Heart left ventricle (tissue), 16 donors: ENCODE measurements at regions not wholly inside any gene's neighbourhood (a gene's known extent, or its start where the extent isn't known, plus 50 kb on each side); places are given as distances from the start of the nearest gene placed in this dataset.

Experiments used
- ATAC-seq, 4 donors: fragments of 200-7000 bp; cut with Tn5 transposase; one replicate each; pipeline ENCODE4 v1.9.1; 2020 to 2022; ENCODE audit warnings: moderate library complexity in 4 of 4, mild to moderate bottlenecking in 3 of 4, moderate number of reproducible peaks in 1 of 4
- DNase-seq, 5 donors: peaks; one replicate each; pipeline ENCODE4 v3.0.0-alpha.2; 2020
- H3K27ac ChIP-seq, 12 donors: fragments of 200-600 bp; sonication (generic) in 4 of 12; one replicate each; pipeline versions ENCODE4 v1.5.0 to v1.8.0; 2016 to 2022; ENCODE audit warnings: mild to moderate bottlenecking in 2 of 12
- H3K27me3 ChIP-seq, 9 donors: fragments of 200-600 bp; sonication (generic) in 2 of 9; one replicate each; pipeline versions ENCODE4 v1.5.1 to v1.8.0; 2016 to 2022; ENCODE audit warnings: mild to moderate bottlenecking in 3 of 9
- H3K36me3 ChIP-seq, 9 donors: fragments of 200-600 bp; sonication (generic) in 2 of 9; one replicate each; pipeline versions ENCODE4 v1.5.0 to v1.8.0; 2018 to 2022; ENCODE audit warnings: mild to moderate bottlenecking in 2 of 9
- H3K4me1 ChIP-seq, 12 donors: fragments of 200-600 bp; sonication (generic) in 4 of 12; one replicate each; pipeline versions ENCODE4 v1.5.0 to v1.8.0; 2016 to 2022; ENCODE audit warnings: mild to moderate bottlenecking in 3 of 12
- H3K4me3 ChIP-seq, 12 donors: fragments of 200-600 bp; sonication (generic) in 4 of 12; one replicate each; pipeline versions ENCODE4 v1.5.0 to v1.8.0; 2017 to 2022; ENCODE audit warnings: mild to moderate bottlenecking in 9 of 12, moderate library complexity in 4 of 12
- H3K9me3 ChIP-seq, 12 donors: fragments of 200-600 bp; sonication (generic) in 4 of 12; one replicate each; pipeline versions ENCODE4 v1.5.0 to v1.8.0; 2016 to 2022; ENCODE audit warnings: mild to moderate bottlenecking in 1 of 12
- POLR2A ChIP-seq, 2 donors: fragments of 450-650 bp; IDR thresholded peaks; one replicate each; pipeline ENCODE4 v1.6.1; 2017; ENCODE audit warnings: antibody characterized with exemption in 2 of 2, mild to moderate bottlenecking in 2 of 2, moderate library complexity in 2 of 2
- WGBS, 4 donors: extraction: QIAGEN DNeasy Blood & Tissue Kit in 2 of 4; methylation state at CpG; one replicate each; pipeline versions ENCODE4 v1.1.5 to v1.1.7; 2013 to 2018; 5-methylcytosine and 5-hydroxymethylcytosine counted together
- intact Hi-C, 10 donors: fragments of 100-400 bp; cut with DNase I; formaldehyde crosslinking; loops; one replicate each; pipeline versions ENCODE4 v1.11.1 to v1.14.2; 2022
- TF ChIP-seq, protein P1 (sequence below), 12 donors: fragments of 200-600 bp; sonication (generic) in 4 of 12; IDR thresholded peaks; one replicate each; pipeline versions ENCODE4 v1.5.0 to v1.8.0; 2018 to 2022; ENCODE audit warnings: antibody characterized with exemption in 12 of 12, mild to moderate bottlenecking in 5 of 12
- donor health status: ischemic (EF 13 %, LVEDD 7.1; RV severe dilation, severe dysfunction).
- donor health status: healthy with polysubstance abuse.
- donor health status: DM: no; HTN: yes; CAD: no.
- donor health status: DM: no; HTN: no; CAD: no.
- donor health status: ischemic (EF 25% LVEDD 6.9; RV normal size, moderate dysfunction).
- donor health status: ischemic (EF 25% LVEDD 5.7; RV mildly dilated, moderate dysfunction).
- donor health status: healthy.
- donor health status: DM: yes; HTN: yes; CAD: no.
- donor health status: ischemic (EF 35%, LVEDD 5.7; RV mildly dilated, moderate dysfunction).
- donor health status: nonischemic (EF 11% LVEDD 7.7; RV severe dilation, severe dysfunction).
- donor health status: DM: yes; HTN: yes; CAD: no.
- donor health status: PGD.
- donor health status: ischemic (EF 29% LVEDD 5.4; RV normal size, mild dysfunction).
- donor health status: nonischemic (EF 23%, LVEDD 6.1; RV moderate dilation, normal function).

- intact Hi-C loops: no loop called here
- no peaks in the 10 kb centered on the region for H3K4me1 ChIP-seq
- peaks cover 0 to 5% (median 0%) of the 10 kb centered on the region in 9 donors for H3K27me3 ChIP-seq
- H3K27ac ChIP-seq: no peak overlapping the region
- TF ChIP-seq, protein P1, sequence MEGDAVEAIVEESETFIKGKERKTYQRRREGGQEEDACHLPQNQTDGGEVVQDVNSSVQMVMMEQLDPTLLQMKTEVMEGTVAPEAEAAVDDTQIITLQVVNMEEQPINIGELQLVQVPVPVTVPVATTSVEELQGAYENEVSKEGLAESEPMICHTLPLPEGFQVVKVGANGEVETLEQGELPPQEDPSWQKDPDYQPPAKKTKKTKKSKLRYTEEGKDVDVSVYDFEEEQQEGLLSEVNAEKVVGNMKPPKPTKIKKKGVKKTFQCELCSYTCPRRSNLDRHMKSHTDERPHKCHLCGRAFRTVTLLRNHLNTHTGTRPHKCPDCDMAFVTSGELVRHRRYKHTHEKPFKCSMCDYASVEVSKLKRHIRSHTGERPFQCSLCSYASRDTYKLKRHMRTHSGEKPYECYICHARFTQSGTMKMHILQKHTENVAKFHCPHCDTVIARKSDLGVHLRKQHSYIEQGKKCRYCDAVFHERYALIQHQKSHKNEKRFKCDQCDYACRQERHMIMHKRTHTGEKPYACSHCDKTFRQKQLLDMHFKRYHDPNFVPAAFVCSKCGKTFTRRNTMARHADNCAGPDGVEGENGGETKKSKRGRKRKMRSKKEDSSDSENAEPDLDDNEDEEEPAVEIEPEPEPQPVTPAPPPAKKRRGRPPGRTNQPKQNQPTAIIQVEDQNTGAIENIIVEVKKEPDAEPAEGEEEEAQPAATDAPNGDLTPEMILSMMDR (IDR thresholded peaks at IDR 0.05): no peak
- no peak for TF ChIP-seq POLR2A (IDR thresholded peaks at IDR 0.05)
- H3K4me3 ChIP-seq: no peak overlapping the region
- WGBS, 4 donors: 79 to 85% (median 85%) methylated on average over 3 of the region's 3 CpGs
- ATAC-seq (no peak), DNase-seq (no peak)
- no peaks in the 10 kb centered on the region for H3K9me3 ChIP-seq
- H3K36me3 ChIP-seq: no peaks in the 10 kb centered on the region
Observed at GRCh38 chr1:30489737-30490389, 233.5 kb downstream of the MATN1 start.

- H3K27me3 ChIP-seq: peaks cover 0 to 10% (median 0%) of the 10 kb centered on the region in 9 donors
- no peaks in the 10 kb centered on the region for H3K36me3 ChIP-seq
- DNase-seq: no peak
- no peaks in the 10 kb centered on the region for H3K4me1 ChIP-seq
- no peak overlapping the region for H3K4me3 ChIP-seq
- intact Hi-C loops: no loop called here
- ATAC-seq: no peak
- no peak overlapping the region for H3K27ac ChIP-seq
- H3K9me3 ChIP-seq: peaks cover 0 to under 1% (median 0%) of the 10 kb centered on the region in 12 donors
- TF ChIP-seq POLR2A (IDR thresholded peaks at IDR 0.05): no peak
- TF ChIP-seq, protein P1 (IDR thresholded peaks at IDR 0.05): no peak
Observed at GRCh38 chr1:30488324-30488913, 235.0 kb downstream of the MATN1 start.

GRCh38 chr1:30487042-30487441 lies 236.3 kb downstream of the MATN1 start:
- no peak for ATAC-seq
- H3K36me3 ChIP-seq: no peaks in the 10 kb centered on the region
- H3K27me3 ChIP-seq: peaks cover 0 to 10% (median 0%) of the 10 kb centered on the region in 9 donors
- no peak overlapping the region for H3K4me3 ChIP-seq
- peaks cover 0 to 11% (median 3%) of the 10 kb centered on the region in 12 donors for H3K9me3 ChIP-seq
- no peaks in the 10 kb centered on the region for H3K4me1 ChIP-seq
- no peak overlapping the region for H3K27ac ChIP-seq
- intact Hi-C loops: no loop called here
- TF ChIP-seq POLR2A (IDR thresholded peaks at IDR 0.05): no peak
- TF ChIP-seq, protein P1 (IDR thresholded peaks at IDR 0.05): no peak
- no peak for DNase-seq
- 30 to 43% (median 35%) methylated on average over 4 of the region's 4 CpGs for WGBS, 4 donors

DNA sequence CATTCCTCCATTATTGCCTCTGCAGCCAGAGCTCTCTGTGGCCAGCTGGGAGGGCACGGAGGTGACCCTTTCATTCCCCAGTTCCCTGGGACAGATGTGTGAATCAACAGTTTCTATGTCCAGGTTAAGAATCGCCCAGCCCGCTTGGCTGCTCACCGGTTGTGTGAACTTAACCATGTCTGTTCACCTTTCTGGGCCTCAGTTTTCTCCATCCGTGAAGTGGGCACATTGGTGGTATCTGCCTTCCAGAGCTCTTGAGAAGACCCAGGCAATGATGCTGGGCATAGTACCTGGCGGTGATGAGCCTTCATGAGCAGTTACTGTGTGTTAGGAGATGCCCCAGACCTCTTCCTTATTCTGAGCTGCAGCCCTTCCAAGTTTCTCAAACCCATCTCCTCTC lies 238.3 kb downstream of the MATN1 start:
- DNase-seq (no peak), ATAC-seq (no peak)
- Histone ChIP-seq H3K27me3 (peaks cover 0 to 14% (median 0%) of the 10 kb centered on the region in 9 donors), H3K4me3 (no peak overlapping the region), H3K27ac (no peak overlapping the region), H3K36me3 (no peaks in the 10 kb centered on the region), H3K4me1 (no peaks in the 10 kb centered on the region), H3K9me3 (peaks cover 0 to 28% (median 13%) of the 10 kb centered on the region in 12 donors)
- WGBS, 4 donors: 83 to 90% (median 89%) methylated on average over 6 of the region's 6 CpGs
- TF ChIP-seq, protein P1 (IDR thresholded peaks at IDR 0.05): no peak
- no peak for TF ChIP-seq POLR2A (IDR thresholded peaks at IDR 0.05)
- intact Hi-C loops: no loop called here
